SKM-1 (cell line): ENCODE measurements at regions not wholly inside any gene's neighbourhood (a gene's known extent, or its start where the extent isn't known, plus 50 kb on each side); places are given as distances from the start of the nearest gene placed in this dataset.
"Not testable (repeated sequence)": the region's sequence is repeated elsewhere in the genome, so short reads cannot be mapped to it uniquely, and the experiment has no call there.

Experiments used
- DNase-seq: peaks from one replicate; lab custom pipeline; 2025; ENCODE audit not compliant: unreplicated experiment; lab: John Stamatoyannopoulos, UW

- no peak for DNase-seq
Observed at GRCh38 chr17:72175787-72176515, 55.1 kb downstream of the SOX9 start.

- DNase-seq, result no peak
Observed at GRCh38 chr17:72176516-72176851, 55.7 kb downstream of the SOX9 start.

- no peak for DNase-seq
Observed at GRCh38 chr17:72176951-72177660, 56.3 kb downstream of the SOX9 start.

GRCh38 chr17:72177738-72178137 lies 56.9 kb downstream of the SOX9 start:
- DNase-seq, result no peak

GRCh38 chr17:72182371-72182873 lies 61.6 kb downstream of the SOX9 start:
- no peak for DNase-seq

GRCh38 chr17:72183194-72183685 lies 62.4 kb downstream of the SOX9 start:
- DNase-seq, result no peak

- no peak for DNase-seq
Observed at GRCh38 chr17:72184805-72185204, 64.0 kb downstream of the SOX9 start.

- no peak for DNase-seq
Observed at GRCh38 chr17:72185564-72185963, 64.7 kb downstream of the SOX9 start.

GRCh38 chr17:72187556-72187955 lies 66.7 kb downstream of the SOX9 start:
- DNase-seq, result no peak

- no peak for DNase-seq
Observed at GRCh38 chr17:72188801-72189200, 68.0 kb downstream of the SOX9 start.

GRCh38 chr17:72189768-72190593 lies 69.2 kb downstream of the SOX9 start:
- DNase-seq, result no peak

GRCh38 chr17:72191356-72191755 lies 70.5 kb downstream of the SOX9 start:
- DNase-seq, result no peak

GRCh38 chr17:72191921-72192799 lies 71.3 kb downstream of the SOX9 start:
- no peak for DNase-seq

GRCh38 chr17:72192800-72193192 lies 72.0 kb downstream of the SOX9 start:
- no peak for DNase-seq

- no peak for DNase-seq
Observed at GRCh38 chr17:72193391-72194106, 72.7 kb downstream of the SOX9 start.

- DNase-seq, result not testable (repeated sequence)
Observed at GRCh38 chr17:72194107-72194440, 73.3 kb downstream of the SOX9 start.

- DNase-seq, result no peak
Observed at GRCh38 chr17:72199256-72199655, 78.4 kb downstream of the SOX9 start.

- DNase-seq, result no peak
Observed at GRCh38 chr17:72204742-72205141, 83.9 kb downstream of the SOX9 start.

GRCh38 chr17:72205357-72205756 lies 84.5 kb downstream of the SOX9 start:
- DNase-seq, result no peak

GRCh38 chr17:72205822-72206221 lies 85.0 kb downstream of the SOX9 start:
- DNase-seq, result no peak
